ENCODE measurements at regions not wholly inside any gene's neighbourhood (a gene's known extent, or its start where the extent isn't known, plus 50 kb on each side); places are given as distances from the start of the nearest gene placed in this dataset.

DNA sequence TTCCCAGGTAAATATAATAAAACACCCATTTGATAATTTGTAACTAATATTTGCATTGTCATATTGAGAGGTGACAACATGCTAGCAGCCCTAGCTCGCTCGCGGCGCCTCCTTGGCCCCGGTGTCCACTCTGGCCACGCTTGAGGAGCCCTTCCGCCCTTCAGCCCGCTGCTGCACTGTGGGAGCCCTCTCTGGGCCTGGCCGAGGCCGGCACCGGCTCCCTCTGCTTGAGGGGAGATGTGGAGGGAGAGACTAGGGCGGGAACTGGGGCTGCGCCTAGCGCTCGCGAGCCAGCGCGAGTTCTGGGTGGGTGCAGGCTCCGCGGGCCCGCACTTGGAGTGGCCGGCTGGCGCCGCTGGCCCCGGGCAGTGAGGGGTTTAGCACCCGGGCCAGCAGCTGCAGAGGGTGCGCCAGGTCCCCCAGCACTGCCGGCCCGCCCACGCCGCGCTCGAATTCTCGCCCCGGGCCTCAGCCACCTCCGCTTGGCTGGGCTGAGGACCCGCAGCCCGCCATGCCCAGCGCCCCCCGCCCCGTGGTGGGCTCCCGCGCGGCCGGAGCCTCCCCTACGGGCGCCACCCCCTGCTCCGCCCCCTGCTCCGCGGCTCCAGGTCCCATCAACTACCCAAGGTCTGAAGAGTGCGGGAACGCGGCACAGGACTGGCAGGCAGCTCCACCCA is 594.4 kb downstream of the SLITRK6 start:
- Histone ChIP-seq H3K4me3 (ENCODE audit: low read depth, low read length) (peak overlapping the region; percentile 17), H3K9me3 (ENCODE audit: control insufficient read depth, insufficient read depth, low read length) (peaks cover 7% of the 10 kb centered on the region; the same call in 1 of the 2 replicates), H3K27me3 (ENCODE audit: control insufficient read depth, insufficient read depth, low read length) (no peaks in the 10 kb centered on the region), H3K27ac (ENCODE audit: low read depth, low read length) (no peak overlapping the region)
- TF ChIP-seq, protein P1, sequence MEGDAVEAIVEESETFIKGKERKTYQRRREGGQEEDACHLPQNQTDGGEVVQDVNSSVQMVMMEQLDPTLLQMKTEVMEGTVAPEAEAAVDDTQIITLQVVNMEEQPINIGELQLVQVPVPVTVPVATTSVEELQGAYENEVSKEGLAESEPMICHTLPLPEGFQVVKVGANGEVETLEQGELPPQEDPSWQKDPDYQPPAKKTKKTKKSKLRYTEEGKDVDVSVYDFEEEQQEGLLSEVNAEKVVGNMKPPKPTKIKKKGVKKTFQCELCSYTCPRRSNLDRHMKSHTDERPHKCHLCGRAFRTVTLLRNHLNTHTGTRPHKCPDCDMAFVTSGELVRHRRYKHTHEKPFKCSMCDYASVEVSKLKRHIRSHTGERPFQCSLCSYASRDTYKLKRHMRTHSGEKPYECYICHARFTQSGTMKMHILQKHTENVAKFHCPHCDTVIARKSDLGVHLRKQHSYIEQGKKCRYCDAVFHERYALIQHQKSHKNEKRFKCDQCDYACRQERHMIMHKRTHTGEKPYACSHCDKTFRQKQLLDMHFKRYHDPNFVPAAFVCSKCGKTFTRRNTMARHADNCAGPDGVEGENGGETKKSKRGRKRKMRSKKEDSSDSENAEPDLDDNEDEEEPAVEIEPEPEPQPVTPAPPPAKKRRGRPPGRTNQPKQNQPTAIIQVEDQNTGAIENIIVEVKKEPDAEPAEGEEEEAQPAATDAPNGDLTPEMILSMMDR (IDR thresholded peaks at IDR 0.05; ENCODE audit: low read depth, low read length), result no peak
- ChIA-PET CTCF (no interaction called here), POLR2A (no interaction called here)
- no peak for DNase-seq (ENCODE audit: low read depth, low spot score)

- DNase-seq (ENCODE audit: low read depth, low spot score), result no peak
- H3K27me3 ChIP-seq (ENCODE audit: control insufficient read depth, insufficient read depth, low read length), result no peaks in the 10 kb centered on the region
- TF ChIP-seq, protein P1 (IDR thresholded peaks at IDR 0.05; ENCODE audit: low read depth, low read length), result no peak
- no peak overlapping the region for H3K27ac ChIP-seq (ENCODE audit: low read depth, low read length)
- CTCF ChIA-PET, result no interaction called here
- no peak overlapping the region for H3K4me3 ChIP-seq (ENCODE audit: low read depth, low read length)
- no peaks in the 10 kb centered on the region for H3K9me3 ChIP-seq (ENCODE audit: control insufficient read depth, insufficient read depth, low read length)
- POLR2A ChIA-PET, result no interaction called here
Measured at GRCh38 chr13:85197431-85197830, 601.8 kb downstream of the SLITRK6 start.

DNA sequence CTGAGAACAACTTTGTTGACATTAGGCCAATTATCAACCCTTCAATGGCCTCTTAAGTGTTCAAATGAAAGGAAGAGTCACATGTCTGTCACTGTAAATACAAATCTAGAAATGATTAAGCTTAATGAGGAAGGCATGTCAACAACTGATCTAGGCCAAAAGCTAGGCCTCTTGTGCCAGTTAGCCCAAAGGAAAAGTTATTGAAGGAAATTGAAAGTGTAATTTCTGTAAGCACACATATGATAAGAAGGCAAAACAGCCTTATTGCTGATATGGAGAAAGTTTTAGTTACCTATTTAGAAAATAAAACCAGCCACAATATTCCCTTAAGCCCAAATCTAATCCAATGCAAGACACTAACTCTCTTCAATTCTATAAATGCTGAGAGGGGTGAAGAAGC is 604.7 kb downstream of the SLITRK6 start:
- Histone ChIP-seq H3K27ac (ENCODE audit: low read depth, low read length) (no peak overlapping the region), H3K27me3 (ENCODE audit: control insufficient read depth, insufficient read depth, low read length) (no peaks in the 10 kb centered on the region), H3K4me3 (ENCODE audit: low read depth, low read length) (no peak overlapping the region), H3K9me3 (ENCODE audit: control insufficient read depth, insufficient read depth, low read length) (no peaks in the 10 kb centered on the region)
- TF ChIP-seq, protein P1 (IDR thresholded peaks at IDR 0.05; ENCODE audit: low read depth, low read length), result no peak
- ChIA-PET CTCF (no interaction called here), POLR2A (no interaction called here)
- no peak for DNase-seq (ENCODE audit: low read depth, low spot score)

GRCh38 chr13:85191996-85192718 is 607.1 kb downstream of the SLITRK6 start:
- Histone ChIP-seq H3K4me3 (ENCODE audit: low read depth, low read length) (no peak overlapping the region), H3K27ac (ENCODE audit: low read depth, low read length) (no peak overlapping the region), H3K9me3 (ENCODE audit: control insufficient read depth, insufficient read depth, low read length) (no peaks in the 10 kb centered on the region), H3K27me3 (ENCODE audit: control insufficient read depth, insufficient read depth, low read length) (no peaks in the 10 kb centered on the region)
- DNase-seq (ENCODE audit: low read depth, low spot score), result no peak
- TF ChIP-seq, protein P1 (IDR thresholded peaks at IDR 0.05; ENCODE audit: low read depth, low read length), result no peak
- POLR2A ChIA-PET, result no interaction called here
- CTCF ChIA-PET, result no interaction called here

- Histone ChIP-seq H3K4me3 (ENCODE audit: low read depth, low read length) (no peak overlapping the region), H3K9me3 (ENCODE audit: control insufficient read depth, insufficient read depth, low read length) (no peaks in the 10 kb centered on the region), H3K27me3 (ENCODE audit: control insufficient read depth, insufficient read depth, low read length) (no peaks in the 10 kb centered on the region), H3K27ac (ENCODE audit: low read depth, low read length) (no peak overlapping the region)
- ChIA-PET CTCF (no interaction called here), POLR2A (no interaction called here)
- no peak for DNase-seq (ENCODE audit: low read depth, low spot score)
- TF ChIP-seq, protein P1 (IDR thresholded peaks at IDR 0.05; ENCODE audit: low read depth, low read length), result no peak
Measured at GRCh38 chr13:85186356-85187045, 612.7 kb downstream of the SLITRK6 start.
